HepG2 (cell line): ENCODE measurements at regions not wholly inside any gene's neighbourhood (a gene's known extent, or its start where the extent isn't known, plus 50 kb on each side); places are given as distances from the start of the nearest gene placed in this dataset.
A peak's percentile ranks its signal among the peaks of the same experiment; 100 is the strongest.

Experiments
- BCL6 ChIP-seq: IDR thresholded peaks from 2 replicates; pipeline ENCODE4 v1.6.1; 2016; ENCODE audit warnings: missing genetic modification reagents, missing compliant biosample characterization
- BRCA1 ChIP-seq: sonication (generic); formaldehyde crosslinking; IDR thresholded peaks from 2 replicates; pipeline ENCODE4 v1.4.0; 2020; ENCODE audit warnings: missing genetic modification reagents
- E2F5 ChIP-seq: sonication (generic); formaldehyde crosslinking; conservative IDR thresholded peaks from 2 replicates; pipeline ENCODE4 v1.4.0; 2020; ENCODE audit warnings: missing genetic modification reagents
- FUBP1 ChIP-seq: sonication (generic); formaldehyde crosslinking; IDR thresholded peaks from 2 replicates; pipeline ENCODE4 v1.5.1; 2020; ENCODE audit warnings: missing genetic modification reagents, mild to moderate bottlenecking, borderline replicate concordance
- IRX3 ChIP-seq: sonication (generic); formaldehyde crosslinking; IDR thresholded peaks from 2 replicates; pipeline ENCODE4 v1.8.1; 2023; ENCODE audit warnings: mild to moderate bottlenecking, low read depth, missing genetic modification reagents, borderline replicate concordance
- LCORL ChIP-seq, 2 experiments: fragments of 450-650 bp in 1 of 2; sonication (generic) in 1 of 2; formaldehyde crosslinking in 1 of 2; IDR thresholded peaks; 2 replicates each; pipeline versions ENCODE4 v1.5.0 to v1.6.1; 2017 to 2020; ENCODE audit warnings: antibody characterized with exemption in 1 of 2, missing genetic modification reagents in 1 of 2
- PHF5A ChIP-seq: IDR thresholded peaks from one replicate; pipeline ENCODE4 v1.6.1; 2018; ENCODE audit warnings: low read depth, missing genetic modification reagents; ENCODE audit not compliant: unreplicated experiment
- REXO4 ChIP-seq: sonication (generic); formaldehyde crosslinking; IDR thresholded peaks from 2 replicates; pipeline ENCODE4 v1.8.0; 2022; ENCODE audit warnings: missing genetic modification reagents, mild to moderate bottlenecking, borderline replicate concordance
- RFX1 ChIP-seq: fragments of 450-650 bp; IDR thresholded peaks from 2 replicates; pipeline ENCODE4 v1.6.1; 2017
- TBX2 ChIP-seq: sonication (generic); formaldehyde crosslinking; IDR thresholded peaks from 2 replicates; pipeline ENCODE4 v1.5.0; 2020; ENCODE audit warnings: missing genetic modification reagents, mild to moderate bottlenecking, borderline replicate concordance
- TRAFD1 ChIP-seq: sonication (generic); formaldehyde crosslinking; IDR thresholded peaks from 2 replicates; pipeline ENCODE4 v1.5.1; 2020; ENCODE audit warnings: missing genetic modification reagents, mild to moderate bottlenecking, borderline replicate concordance
- ZBTB44 ChIP-seq: sonication (generic); formaldehyde crosslinking; IDR thresholded peaks from 2 replicates; pipeline ENCODE4 v1.4.0; 2020; ENCODE audit warnings: missing genetic modification reagents
- ZFP37 ChIP-seq: sonication (generic); formaldehyde crosslinking; IDR thresholded peaks from 2 replicates; pipeline ENCODE4 v1.4.0; 2020; ENCODE audit warnings: missing genetic modification reagents, borderline replicate concordance
- ZFP90 ChIP-seq: sonication (generic); formaldehyde crosslinking; IDR thresholded peaks from 2 replicates; pipeline ENCODE4 v1.8.0; 2022; ENCODE audit warnings: missing genetic modification reagents, mild to moderate bottlenecking, inconsistent platforms, borderline replicate concordance
- ZNF510 ChIP-seq: sonication (generic); formaldehyde crosslinking; IDR thresholded peaks from 2 replicates; pipeline ENCODE4 v1.4.0; 2020; ENCODE audit warnings: low read depth, mild to moderate bottlenecking, missing genetic modification reagents
- ZNF562 ChIP-seq: sonication (generic); formaldehyde crosslinking; IDR thresholded peaks from 2 replicates; pipeline ENCODE4 v1.8.0; 2022; ENCODE audit warnings: missing genetic modification reagents, borderline replicate concordance
- ZNF580 ChIP-seq: IDR thresholded peaks from 2 replicates; pipeline ENCODE4 v1.6.1; 2016; ENCODE audit warnings: low read depth, borderline replicate concordance
- ZNF598 ChIP-seq: sonication (generic); formaldehyde crosslinking; IDR thresholded peaks from 2 replicates; pipeline ENCODE4 v1.5.1; 2020; ENCODE audit warnings: mild to moderate bottlenecking, missing genetic modification reagents, borderline replicate concordance
- ZNF761 ChIP-seq: sonication (generic); formaldehyde crosslinking; conservative IDR thresholded peaks from 2 replicates; pipeline ENCODE4 v1.4.0; 2020; ENCODE audit warnings: mild to moderate bottlenecking, missing genetic modification reagents
- ZNF790 ChIP-seq: sonication (generic); formaldehyde crosslinking; IDR thresholded peaks from 2 replicates; pipeline ENCODE4 v1.8.0; 2022; ENCODE audit warnings: missing genetic modification reagents, mild to moderate bottlenecking, borderline replicate concordance
- ZSCAN30 ChIP-seq: sonication (generic); formaldehyde crosslinking; IDR thresholded peaks from 2 replicates; pipeline ENCODE4 v1.5.0; 2020; ENCODE audit warnings: mild to moderate bottlenecking, missing genetic modification reagents
- ZZZ3 ChIP-seq: sonication (generic); formaldehyde crosslinking; IDR thresholded peaks from 2 replicates; pipeline ENCODE4 v1.4.0; 2020; ENCODE audit warnings: missing genetic modification reagents, mild to moderate bottlenecking, borderline replicate concordance

GRCh38 chr7:138352570-138353461, 107.2 kb upstream of the TRIM24 start (continued):
- TF ChIP-seq TRAFD1 (no peak; the same call in 1 of the 2 replicates), ZZZ3 (CRISPR knock-in tag) (no peak), ZNF790 (CRISPR knock-in tag) (no peak; the same call in 1 of the 2 replicates), ZBTB44 (no peak; the same call in 1 of the 2 replicates), E2F5 (CRISPR knock-in tag) (no peak), ZNF598 (no peak), ZNF580 (peak; percentile 64; the same call in 1 of the 2 replicates), ZFP90 (peak; percentile 91), ZNF510 (CRISPR knock-in tag) (no peak), PHF5A (CRISPR knock-in tag) (no peak), IRX3 (CRISPR knock-in tag) (no peak), BCL6 (peak; percentile 94), LCORL (IDR thresholded peaks at IDR 0.05) (no peak), LCORL (CRISPR knock-in tag; IDR thresholded peaks at IDR 0.05) (0 out of 2 replicates have a peak, but pooled peaks have one; percentile 70), REXO4 (CRISPR knock-in tag) (no peak), TBX2 (peak; percentile 86), RFX1 (no peak), FUBP1 (CRISPR knock-in tag) (no peak), ZNF761 (CRISPR knock-in tag) (no peak), BRCA1 (0 out of 2 replicates have a peak, but pooled peaks have one; percentile 75), ZSCAN30 (CRISPR knock-in tag) (peak; percentile 79), ZNF562 (CRISPR knock-in tag) (no peak), ZFP37 (no peak)
